HG02943 (cell line): ENCODE measurements at regions not wholly inside any gene's neighbourhood (a gene's known extent, or its start where the extent isn't known, plus 50 kb on each side); places are given as distances from the start of the nearest gene placed in this dataset.

Source experiments
- ATAC-seq: cut with Tn5 transposase; IDR thresholded peaks from one replicate; pipeline ENCODE4 v1.9.1; 2021; ENCODE audit warnings: mild to moderate bottlenecking, low read depth, moderate library complexity; ENCODE audit not compliant: unreplicated experiment

DNA sequence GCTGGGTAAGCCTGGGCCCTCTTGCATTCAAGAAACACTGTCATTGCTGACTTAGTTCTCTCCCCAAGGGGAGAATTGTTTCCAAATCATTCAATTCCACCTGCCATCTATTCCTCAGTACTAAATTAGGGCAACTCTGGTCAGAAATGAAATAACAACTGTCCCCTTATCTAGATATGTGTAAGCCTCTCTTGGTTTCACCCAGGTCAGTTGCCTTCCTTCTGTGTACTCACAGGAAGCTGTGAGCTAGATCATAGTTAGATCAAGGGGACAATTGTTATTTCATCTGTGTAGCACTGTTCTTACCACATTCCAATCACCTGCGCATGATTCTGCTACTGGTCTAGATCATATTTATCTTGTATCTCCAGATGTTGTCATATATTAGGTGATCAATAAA is 483.0 kb upstream of the SORCS1 start:
- no peak for ATAC-seq

DNA sequence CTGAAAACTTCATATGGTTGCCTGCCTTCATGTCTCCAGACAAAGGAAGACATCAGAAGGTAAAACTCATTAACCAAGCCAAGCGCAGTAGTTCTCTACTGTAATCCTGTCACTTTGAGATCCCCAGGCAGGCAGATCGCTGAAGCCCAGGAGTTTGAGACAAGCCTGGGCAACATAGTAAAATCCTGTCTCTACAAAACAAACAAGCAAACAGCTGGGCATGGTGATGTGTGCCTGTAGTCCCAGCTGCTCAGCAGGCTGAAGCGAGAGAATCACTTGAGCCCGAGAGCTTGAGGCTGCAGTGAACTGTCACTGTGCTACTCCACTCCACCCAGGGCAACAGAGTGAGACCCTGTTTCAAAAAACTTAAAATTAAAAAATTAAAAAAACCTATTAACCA is 467.4 kb upstream of the SORCS1 start:
- ATAC-seq, result no peak

DNA sequence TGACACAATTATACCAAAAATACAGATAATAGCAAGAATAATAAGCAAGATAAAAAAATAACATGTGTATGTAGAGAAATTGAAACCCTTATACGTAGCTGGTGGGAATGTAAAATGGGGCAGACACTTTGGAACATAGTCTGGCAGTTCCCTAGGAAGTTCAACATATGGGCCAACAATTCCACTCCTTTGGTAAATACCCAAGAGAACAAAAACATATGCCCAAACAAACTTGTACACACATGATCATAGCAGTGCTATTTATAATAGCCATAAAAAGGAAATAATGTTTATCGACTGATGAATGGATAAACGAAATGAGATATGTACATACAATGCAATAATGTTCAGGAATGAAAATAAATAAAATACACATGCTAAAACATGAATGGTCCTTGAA is 462.4 kb upstream of the SORCS1 start:
- ATAC-seq, result no peak

DNA sequence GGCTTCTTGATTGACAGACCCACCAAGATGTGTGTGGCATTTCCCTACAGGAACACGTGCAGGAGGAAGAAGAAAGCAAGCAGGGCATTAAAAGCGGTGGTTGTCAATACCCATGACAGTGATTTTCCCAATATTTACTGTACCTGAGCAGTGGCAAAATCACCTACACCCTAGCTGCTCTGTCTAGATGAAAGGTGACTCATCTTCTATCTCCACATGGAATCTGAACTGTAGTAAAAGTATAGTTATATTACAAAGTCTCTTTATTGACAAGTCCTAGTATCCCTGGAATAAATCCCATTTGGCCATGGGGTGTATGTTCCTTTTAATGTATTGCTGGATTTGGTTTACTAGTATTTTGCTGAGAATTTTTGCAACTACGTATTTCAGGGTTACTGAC is 458.8 kb upstream of the SORCS1 start:
- no peak for ATAC-seq

DNA sequence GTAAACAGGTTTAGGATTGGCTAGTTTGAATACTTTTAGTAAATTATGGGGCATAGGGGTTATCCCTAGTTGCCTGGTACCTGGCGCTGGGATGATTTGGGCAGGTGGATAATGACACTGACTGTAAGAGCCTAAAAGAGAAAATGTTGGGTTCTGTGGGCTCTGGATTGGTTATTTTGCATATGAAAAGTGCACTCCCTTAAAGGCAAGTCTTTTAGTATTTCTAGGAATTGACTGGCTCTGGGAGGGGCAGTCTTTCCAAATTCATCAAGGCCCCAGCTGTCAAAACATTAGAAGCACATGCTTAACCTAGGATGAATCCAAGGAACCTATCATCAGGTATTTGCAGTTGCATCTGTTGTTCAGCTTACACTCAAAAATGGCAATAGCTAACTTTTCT is 454.6 kb upstream of the SORCS1 start:
- ATAC-seq, result no peak

DNA sequence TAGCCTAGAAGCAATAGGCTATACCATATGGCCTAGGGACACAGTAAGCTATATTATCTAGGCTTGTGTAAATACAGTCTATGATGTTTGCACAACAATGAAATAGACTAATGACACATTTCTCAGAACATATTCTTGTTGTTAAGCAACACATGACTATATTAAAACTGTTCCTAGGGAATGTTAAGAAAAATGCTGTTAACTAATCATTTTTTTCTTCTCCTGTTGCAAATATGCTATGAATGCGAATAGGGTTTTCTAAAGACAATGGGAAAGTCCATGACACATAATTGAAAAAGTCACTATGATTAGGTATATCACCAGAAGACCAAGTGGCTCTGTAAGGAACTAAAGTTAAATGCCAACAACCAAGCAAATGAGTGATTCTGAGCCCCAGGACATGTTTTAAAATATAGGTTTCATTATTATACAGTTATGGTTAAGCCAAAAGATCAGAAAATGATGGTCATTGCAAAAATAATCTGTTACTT is 454.0 kb upstream of the SORCS1 start:
- ATAC-seq, result no peak

DNA sequence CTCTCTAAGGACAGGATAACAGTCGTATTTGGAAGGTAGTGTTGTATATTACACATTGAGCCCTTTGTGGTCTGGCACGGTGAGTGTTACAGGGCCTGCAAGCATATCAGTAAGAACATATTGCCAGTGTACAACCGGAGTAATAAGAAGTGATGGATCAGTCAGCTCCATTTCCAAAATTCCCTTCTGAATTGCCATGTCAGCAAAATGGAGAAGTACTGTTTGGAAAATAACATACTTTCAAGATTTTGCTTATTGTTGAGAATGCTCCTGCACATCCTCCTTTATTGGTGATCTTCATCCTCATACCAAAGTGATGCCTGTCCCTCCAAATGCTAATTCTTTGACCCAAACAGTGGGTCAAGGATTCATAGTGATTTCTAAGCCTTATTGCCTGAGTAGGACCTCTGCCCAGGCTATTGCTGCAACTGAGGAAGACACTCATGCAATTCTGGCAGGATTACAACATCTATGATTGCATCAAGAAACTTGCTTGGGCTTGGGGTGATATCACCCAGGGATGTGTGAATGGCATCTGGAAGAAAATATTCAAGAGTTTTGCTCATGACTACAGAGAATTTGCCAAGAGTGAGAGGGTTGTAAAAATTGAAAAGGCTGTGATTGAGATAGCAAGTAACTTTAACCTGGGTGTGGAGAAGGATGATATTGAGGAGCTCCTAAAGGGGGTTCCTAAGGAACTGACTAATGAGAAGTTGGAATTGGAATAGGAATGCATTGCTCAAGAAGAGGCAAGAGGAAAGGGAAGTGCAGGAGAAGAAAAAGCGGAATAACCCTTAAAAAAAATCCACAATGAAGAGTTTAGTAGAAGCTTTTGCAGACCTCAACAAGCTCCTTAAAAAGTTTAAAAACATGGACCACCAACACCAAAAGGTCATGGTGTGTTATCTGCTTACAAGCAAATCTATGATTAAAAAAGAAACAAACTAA is 452.2 kb upstream of the SORCS1 start:
- ATAC-seq, result no peak

DNA sequence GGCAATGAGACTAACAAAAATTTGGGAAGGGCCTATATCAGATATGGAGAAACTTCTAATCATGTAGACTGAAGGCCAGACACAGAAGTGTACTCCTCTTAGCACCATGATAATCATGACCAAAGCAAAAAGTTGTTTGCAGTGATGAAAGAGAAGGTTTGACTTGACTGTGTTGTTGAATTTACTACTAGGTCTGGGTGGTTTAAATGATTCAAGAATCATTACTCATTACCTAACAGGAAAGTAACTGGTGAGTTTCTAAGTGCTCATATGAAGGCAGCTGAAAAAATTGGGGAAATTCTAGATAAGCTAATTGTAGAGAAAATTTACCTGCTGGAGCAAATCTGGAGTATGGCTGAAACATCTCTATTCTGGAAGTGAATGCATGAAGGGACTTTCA is 451.5 kb upstream of the SORCS1 start:
- ATAC-seq, result no peak

DNA sequence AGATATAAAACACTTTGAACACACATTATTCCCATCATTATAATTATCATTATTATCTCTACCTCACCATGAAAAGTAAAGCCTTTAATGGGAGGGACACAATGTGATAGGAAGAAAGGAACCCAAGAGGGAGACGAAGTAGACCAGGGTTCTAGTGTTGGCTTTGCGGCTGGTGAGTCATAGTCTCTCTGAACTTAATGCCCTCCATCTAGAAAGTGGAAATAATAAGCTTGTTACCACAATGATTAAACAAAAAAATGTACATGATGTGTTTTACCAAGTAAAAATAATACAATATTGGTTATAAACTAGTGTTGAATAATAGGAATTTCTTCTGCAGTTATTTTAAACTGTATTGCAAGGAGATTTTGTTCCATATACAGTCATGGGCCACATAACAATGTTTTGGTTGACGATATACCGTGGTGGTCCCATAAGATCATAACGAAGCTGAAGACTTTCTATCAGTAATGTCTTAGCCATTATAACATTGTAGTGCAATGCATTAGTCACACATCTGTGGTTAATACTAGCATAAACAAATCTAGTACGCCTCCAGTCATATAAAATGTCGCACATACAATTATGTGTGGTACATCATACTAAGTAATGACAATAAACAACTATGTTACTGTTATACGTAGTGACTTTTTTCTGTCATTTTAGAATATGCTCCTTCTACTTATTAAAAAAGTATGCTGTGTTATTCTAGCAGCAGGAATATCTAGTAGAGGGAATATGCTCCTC is 450.6 kb upstream of the SORCS1 start:
- ATAC-seq, result no peak

DNA sequence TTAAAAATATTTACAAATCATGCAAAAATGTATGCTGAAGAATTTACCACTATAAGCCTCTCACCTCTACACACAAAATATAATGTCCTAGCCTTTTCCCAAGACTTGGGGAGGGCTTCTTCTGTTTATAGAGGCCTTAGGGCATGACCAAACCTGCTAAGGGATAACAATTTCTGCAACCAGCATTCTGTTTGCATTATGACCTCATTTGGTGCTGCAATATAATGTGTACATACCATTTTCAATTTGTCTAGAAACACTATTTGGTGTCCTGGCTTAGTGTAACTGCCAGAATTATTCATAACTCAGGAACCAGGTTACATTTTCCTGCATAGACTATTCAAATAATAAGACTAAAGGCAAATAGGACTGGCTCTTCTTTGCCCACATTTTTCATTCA is 446.6 kb upstream of the SORCS1 start:
- ATAC-seq, result no peak

DNA sequence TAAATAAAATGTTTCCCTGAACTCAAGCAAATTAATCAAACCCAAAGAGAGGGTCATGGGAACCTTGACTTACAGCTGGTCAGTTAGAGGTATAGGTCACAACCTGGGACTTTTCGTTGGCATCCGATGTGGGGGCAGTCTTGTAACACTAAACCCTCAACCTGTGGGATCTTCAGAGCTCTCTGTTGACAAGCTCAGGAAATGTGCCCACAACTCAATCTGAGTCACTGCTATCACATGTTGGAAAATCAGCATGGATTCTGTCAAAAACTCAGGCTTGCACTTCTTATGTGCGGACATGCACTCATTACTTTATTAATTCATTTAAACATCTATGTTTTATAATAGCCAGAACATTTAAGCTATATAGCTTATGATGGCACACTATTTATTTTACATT is 424.6 kb upstream of the SORCS1 start:
- ATAC-seq, result no peak

DNA sequence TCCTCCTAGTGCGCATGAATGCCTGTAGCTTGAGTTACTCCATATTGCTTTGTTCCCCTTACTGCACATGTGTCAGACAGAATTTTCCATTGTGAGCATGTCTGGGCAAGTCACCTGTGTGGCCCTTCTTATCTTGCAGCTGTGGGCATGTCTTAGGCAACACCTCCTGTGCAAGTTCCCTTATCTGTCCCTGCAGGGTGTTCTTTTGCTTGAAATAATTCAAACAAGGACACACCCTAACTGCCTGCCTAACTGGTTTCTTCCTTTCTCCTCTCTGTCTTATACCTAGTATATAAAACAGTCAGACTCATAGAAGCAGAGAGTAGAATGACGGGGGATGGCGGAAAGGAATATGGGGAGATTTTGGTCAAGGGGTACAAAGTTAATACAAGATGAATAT is 421.1 kb upstream of the SORCS1 start:
- ATAC-seq, result no peak

DNA sequence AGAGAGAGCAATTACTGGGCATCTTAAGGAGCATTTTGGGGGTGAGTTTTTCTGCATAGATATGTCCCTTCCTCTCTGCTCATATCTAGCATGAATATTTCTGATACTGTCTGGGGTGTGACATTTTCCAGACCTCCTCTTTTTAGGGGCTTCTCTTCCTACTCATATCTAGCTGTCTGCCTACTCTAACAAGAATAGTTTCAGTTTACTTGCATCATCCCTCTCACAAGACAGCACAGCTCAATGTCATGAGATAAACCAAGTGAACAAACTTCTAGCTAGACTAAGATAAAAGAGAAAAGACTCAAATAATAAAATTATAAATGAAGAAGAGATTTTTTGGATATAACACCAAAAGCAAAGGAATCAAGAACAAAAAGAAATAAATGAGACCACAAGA is 419.5 kb upstream of the SORCS1 start:
- ATAC-seq, result no peak

DNA sequence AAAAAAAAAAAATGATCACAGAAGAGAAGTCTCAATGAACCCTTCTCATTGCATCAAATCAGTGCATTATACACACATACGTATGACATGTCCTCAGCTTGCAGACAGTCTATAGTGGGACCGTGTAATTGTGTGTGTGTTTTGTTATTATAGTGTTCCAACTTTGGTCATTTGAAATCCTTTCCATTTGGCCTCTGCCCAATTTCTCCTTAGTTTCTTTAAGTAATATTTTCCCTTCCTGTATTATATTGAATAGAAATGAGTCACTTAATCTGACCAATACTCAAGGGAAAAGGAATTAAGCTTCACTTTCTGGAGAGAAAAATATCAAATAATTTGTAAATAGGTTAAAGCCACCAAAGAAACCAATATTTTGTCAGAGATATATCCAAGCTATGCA is 415.5 kb upstream of the SORCS1 start:
- no peak for ATAC-seq

DNA sequence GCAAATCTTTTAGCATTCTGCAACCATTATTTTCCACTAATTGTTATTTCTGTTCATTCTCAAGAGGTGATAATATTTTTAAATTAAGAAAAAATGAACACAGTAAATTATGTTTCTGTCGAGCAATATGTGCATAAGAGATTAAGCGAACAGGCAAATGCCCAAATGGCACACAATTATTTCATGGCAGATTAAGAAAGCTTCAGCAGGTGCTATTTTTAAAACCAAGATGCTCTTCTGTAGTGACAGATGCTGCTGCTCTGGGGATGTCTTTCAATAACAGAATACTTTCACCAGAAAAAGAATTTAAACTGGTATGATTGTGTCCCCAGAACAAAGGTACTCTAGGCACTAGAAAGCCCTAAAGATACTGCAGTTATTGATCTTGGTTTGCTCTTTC is 412.7 kb upstream of the SORCS1 start:
- ATAC-seq, result no peak

DNA sequence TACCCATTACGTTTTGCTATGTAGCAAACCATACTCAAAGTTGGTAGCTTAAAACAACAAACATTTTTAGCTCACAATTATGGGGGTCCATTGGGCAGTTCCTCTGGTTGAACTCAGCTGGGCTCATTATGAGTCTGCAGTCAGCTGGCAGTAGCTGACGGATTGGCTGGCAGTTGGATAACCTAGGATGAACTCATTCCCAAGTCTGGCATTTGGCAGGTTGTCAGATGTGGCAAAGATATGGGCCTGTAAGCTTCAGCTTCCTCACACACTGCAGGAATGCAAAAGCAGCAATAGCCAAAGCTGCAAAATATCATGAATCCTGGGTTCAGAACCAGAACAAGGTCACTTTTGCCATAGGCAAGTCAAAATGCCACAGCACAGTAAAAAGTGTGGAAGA is 412.2 kb upstream of the SORCS1 start:
- ATAC-seq, result no peak

DNA sequence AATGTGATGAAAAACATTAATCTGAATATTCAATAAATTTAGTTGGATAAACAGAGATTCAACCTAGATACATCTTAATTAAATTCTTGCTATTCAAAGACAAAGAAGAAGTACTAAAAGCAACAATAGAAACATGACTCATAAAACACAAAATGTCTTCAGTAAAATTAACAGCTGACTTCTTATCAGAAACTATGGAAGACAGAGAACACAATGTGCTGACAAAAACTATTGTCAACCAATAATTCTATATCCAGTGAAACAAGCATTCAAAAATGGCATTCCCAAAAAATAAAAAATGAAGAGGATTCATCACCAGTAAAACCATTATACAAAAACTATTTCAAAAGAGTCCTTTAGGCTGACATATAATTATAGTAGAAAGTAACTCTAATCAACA is 400.5 kb upstream of the SORCS1 start:
- no peak for ATAC-seq

DNA sequence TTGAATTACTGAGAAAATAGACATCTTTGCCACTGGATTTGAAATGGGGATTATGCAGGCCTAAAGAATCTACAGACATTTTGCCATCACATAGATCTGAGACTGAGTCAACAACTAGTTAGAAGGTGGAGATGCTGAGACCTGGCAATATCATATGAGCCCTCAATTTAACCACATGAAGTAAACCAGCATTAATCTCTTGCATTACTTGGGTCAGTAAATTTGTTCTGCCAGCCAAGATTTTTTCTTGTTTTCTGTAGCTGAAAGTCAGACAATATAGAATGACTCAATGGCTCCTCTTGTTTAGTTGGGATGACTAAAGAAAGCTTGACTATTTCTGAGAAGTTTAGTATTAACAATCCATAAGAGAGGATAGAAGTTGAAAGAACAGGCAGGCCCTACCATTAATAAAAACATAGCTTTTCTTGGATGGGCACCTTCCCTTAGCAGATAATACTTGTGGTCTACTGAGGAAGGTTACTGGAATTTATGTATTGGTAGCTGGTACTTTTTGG is 396.7 kb upstream of the SORCS1 start:
- no peak for ATAC-seq

DNA sequence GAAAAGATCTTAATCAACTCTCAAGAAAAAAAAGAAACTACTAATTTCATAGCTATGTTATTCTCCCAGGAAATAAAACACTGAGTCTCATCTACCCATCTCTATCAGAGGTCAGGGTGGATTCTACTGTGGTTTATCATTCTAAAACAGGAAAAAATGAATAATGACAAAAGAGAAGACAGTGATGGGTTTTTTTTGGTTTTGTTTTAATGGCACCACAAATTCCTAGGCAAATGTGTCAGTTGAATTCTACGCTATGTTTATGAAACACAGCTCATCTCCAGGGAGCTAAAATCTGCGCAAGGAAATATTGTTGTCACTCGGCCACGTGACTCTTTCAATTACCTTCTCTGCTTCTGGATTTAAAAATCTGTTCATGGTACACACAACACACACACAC is 393.4 kb upstream of the SORCS1 start:
- no peak for ATAC-seq

DNA sequence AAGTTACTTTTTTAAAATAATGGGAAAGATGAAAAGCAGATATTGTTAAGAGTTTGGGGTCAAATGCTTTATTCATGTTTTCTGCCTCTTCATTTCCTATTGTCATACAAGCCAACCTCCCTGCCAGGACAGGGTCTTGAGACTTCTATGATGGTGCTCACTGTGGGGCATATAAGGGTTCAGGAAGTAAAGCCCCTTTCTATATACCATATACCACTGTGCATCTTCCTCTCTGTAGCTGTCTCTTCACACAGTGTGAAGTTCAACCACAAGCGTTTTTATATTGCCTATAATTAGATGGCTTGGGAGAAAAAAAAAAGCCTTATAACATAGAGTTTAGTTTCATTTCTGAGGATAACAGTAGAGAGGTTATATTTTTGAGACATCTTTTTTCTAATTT is 389.8 kb upstream of the SORCS1 start:
- no peak for ATAC-seq

DNA sequence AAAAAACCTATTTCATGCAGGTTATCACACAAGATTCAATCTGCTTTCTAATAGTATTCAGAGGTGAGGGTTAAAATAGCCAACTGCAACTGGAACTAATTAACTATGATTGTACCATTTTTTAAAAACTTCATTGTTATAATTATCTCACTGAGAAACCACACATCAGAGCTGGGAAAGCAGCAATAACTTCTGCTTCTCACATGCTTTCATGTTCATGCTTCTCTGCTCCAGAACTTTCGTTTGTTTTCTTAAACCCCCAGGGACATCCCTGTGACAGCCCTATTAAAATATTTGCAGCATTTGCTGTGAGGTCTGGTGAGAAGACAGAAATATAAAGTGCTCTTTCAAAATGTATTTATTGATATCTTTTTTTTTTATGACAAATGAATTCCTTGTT is 389.0 kb upstream of the SORCS1 start:
- no peak for ATAC-seq

DNA sequence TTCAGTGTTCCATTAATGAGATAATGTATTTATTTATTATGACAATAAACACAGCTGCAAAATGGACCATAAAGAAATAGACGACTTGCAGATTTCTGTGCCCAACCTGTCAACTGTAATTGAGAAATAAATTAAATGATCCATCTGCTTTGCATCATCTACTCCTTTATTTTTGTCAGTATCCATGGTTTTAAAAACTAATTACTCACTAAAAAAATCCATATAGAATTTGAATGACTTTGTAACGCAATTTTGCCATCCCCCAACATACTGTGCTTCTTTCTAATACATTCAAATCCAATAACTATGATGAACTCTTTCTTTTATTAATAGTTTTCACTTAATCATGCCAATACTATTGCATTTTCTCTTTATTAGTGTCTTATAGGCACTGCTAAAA is 388.5 kb upstream of the SORCS1 start:
- ATAC-seq, result no peak
